BLaER1 (cell line): ENCODE measurements at regions not wholly inside any gene's neighbourhood (a gene's known extent, or its start where the extent isn't known, plus 50 kb on each side); places are given as distances from the start of the nearest gene placed in this dataset.

Source experiments
- H3K27ac ChIP-seq: shearing (Covaris generic); formaldehyde crosslinking; 2 replicates; pipeline ENCODE4 v1.8.1; 2022
- H3K27me3 ChIP-seq: shearing (Covaris generic); formaldehyde crosslinking; 2 replicates; pipeline ENCODE4 v1.8.1; 2022
- H3K36me3 ChIP-seq: shearing (Covaris generic); formaldehyde crosslinking; 2 replicates; pipeline ENCODE4 v1.8.1; 2022
- H3K4me1 ChIP-seq: shearing (Covaris generic); formaldehyde crosslinking; 2 replicates; pipeline ENCODE4 v1.8.1; 2022
- H3K4me2 ChIP-seq: shearing (Covaris generic); formaldehyde crosslinking; 2 replicates; pipeline ENCODE4 v1.8.1; 2022
- H3K4me3 ChIP-seq: shearing (Covaris generic); formaldehyde crosslinking; 2 replicates; pipeline ENCODE4 v1.8.1; 2022
- H3K9ac ChIP-seq: shearing (Covaris generic); formaldehyde crosslinking; 2 replicates; pipeline ENCODE4 v1.8.1; 2022
- H3K9me3 ChIP-seq: shearing (Covaris generic); formaldehyde crosslinking; 2 replicates; pipeline ENCODE4 v1.8.1; 2022
- H4K20me1 ChIP-seq: shearing (Covaris generic); formaldehyde crosslinking; 2 replicates; pipeline ENCODE4 v1.8.1; 2022
- Cebpa-rat ChIP-seq: shearing (Covaris generic); IDR thresholded peaks from 2 replicates; pipeline ENCODE4 v1.8.1; 2022

DNA sequence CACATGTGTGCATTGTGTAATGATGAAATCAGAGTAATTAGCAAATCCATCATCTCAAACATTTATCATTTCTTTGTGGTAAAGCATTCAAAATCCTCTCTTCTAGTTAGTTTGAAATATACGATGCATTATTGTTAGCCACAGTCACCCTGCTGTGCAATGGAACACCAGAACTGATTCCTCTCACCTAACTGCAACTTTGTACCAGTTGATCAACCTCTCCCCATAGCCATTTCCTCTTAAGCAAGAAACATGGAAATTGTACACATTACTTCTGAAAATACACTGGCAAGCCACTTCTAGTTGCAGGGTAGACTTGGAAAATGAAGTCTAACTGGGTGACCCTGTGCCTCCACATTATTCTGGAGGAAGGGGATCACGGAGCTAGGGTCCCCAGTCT is 58.1 kb upstream of the ESR1 start:
- Histone ChIP-seq H3K9me3 (no peaks in the 10 kb centered on the region), H3K27me3 (no peaks in the 10 kb centered on the region), H4K20me1 (no peaks in the 10 kb centered on the region), H3K4me1 (no peaks in the 10 kb centered on the region), H3K27ac (no peak overlapping the region), H3K36me3 (no peaks in the 10 kb centered on the region), H3K4me3 (no peak overlapping the region), H3K4me2 (no peak overlapping the region), H3K9ac (no peak overlapping the region)
- TF ChIP-seq Cebpa-rat, result no peak

DNA sequence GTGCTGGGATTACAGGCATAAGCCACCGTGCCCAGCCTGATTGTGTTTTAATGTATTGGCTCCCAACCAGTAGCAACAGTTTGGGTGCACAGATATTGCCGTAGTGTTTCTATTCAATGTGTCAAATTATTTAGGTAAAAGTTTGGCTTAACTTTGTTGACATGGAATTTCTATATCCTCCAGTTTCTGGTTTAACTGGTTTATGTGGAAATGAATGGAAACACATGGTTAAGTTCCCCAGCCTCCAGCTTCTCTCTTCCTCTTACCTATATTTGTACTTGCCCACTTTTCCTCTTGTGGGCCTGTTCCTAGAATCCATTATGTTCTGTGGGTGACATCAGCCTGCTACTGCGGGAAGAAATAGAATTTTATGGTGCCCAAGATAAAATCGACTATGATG is 53.9 kb upstream of the ESR1 start:
- no peak overlapping the region for H3K4me3 ChIP-seq
- no peak for TF ChIP-seq Cebpa-rat
- no peaks in the 10 kb centered on the region for H3K9me3 ChIP-seq
- H3K27me3 ChIP-seq, result no peaks in the 10 kb centered on the region
- H3K4me2 ChIP-seq, result no peak overlapping the region
- H3K27ac ChIP-seq, result no peak overlapping the region
- H3K36me3 ChIP-seq, result no peaks in the 10 kb centered on the region
- H3K9ac ChIP-seq, result no peak overlapping the region
- H3K4me1 ChIP-seq, result no peaks in the 10 kb centered on the region
- H4K20me1 ChIP-seq, result no peaks in the 10 kb centered on the region

DNA sequence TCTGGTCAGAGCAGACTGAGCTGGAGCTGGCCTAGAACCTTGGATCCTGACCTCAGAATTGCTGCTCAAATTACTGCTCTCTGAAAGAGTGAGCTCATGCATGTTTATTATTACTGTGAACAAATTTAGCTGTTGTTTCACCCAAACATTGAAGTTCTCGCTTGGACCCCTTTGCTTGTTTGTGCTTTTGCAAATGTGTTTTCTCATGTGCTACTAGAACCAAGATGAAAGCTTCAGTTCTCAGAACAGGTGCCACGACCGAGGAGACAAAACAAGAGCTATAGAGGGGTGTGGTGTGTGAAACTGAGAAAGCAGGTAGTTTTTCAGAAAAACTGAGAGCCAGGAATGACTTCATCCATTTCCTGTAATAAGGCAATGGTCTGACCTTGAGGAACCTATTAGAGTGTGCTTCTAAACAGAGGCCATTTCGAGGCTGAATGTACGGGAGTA is 50.0 kb upstream of the ESR1 start:
- H3K4me3 ChIP-seq, result no peak overlapping the region
- no peak overlapping the region for H3K4me2 ChIP-seq
- no peak overlapping the region for H3K9ac ChIP-seq

More for the DNA sequence above, 50.0 kb upstream of the ESR1 start:
- no peak for TF ChIP-seq Cebpa-rat
- Histone ChIP-seq H3K36me3 (no peaks in the 10 kb centered on the region), H3K9me3 (no peaks in the 10 kb centered on the region), H3K27ac (no peak overlapping the region), H4K20me1 (no peaks in the 10 kb centered on the region), H3K4me1 (no peaks in the 10 kb centered on the region), H3K27me3 (no peaks in the 10 kb centered on the region)
